Left colon (tissue), 2 donors: ENCODE measurements at regions not wholly inside any gene's neighbourhood (a gene's known extent, or its start where the extent isn't known, plus 50 kb on each side); places are given as distances from the start of the nearest gene placed in this dataset.

ENCODE experiments used
- ATAC-seq: fragments of 200-7000 bp; cut with Tn5 transposase; one replicate; pipeline ENCODE4 v1.9.1; 2020; ENCODE audit warnings: mild to moderate bottlenecking, moderate library complexity
- DNase-seq, 2 donors: peaks; one replicate each; pipeline ENCODE4 v3.0.0-alpha.2; 2020
- intact Hi-C, 2 donors: fragments of 100-400 bp; cut with DNase I in 1 of 2; cut with micrococcal nuclease in 1 of 2; formaldehyde crosslinking; loops; one replicate each; pipeline versions ENCODE4 v1.11.2 to v1.14.0; 2022; cut with DNase I, micrococcal nuclease
- donor health status: DM: no; HTN: no; CAD: no.
- donor health status: DM: yes; HTN: yes; CAD: no.

GRCh38 chr10:89873055-89873454 lies 171.7 kb downstream of the KIF20B start:
- DNase-seq (no peak), ATAC-seq (no peak)
- intact Hi-C loops = no loop called here

GRCh38 chr10:89875557-89875956 lies 174.2 kb downstream of the KIF20B start:
- intact Hi-C loops = no loop called here
- DNase-seq = no peak
- ATAC-seq = no peak

- ATAC-seq (no peak), DNase-seq (no peak)
- intact Hi-C loops = no loop called here
Observed at GRCh38 chr10:89879121-89879520, 177.7 kb downstream of the KIF20B start.

- intact Hi-C loops = no loop called here
- DNase-seq (no peak), ATAC-seq (no peak)
Observed at GRCh38 chr10:89887406-89887805, 186.0 kb downstream of the KIF20B start.

GRCh38 chr10:89887830-89888229 lies 186.4 kb downstream of the KIF20B start:
- DNase-seq = peak in 1 of 2 donors; percentile 8
- intact Hi-C loops = no loop called here
- ATAC-seq = no peak

GRCh38 chr10:89888321-89889070 lies 187.1 kb downstream of the KIF20B start:
- intact Hi-C loops = no loop called here
- DNase-seq (no peak), ATAC-seq (no peak)

GRCh38 chr10:89889606-89890005 lies 188.2 kb downstream of the KIF20B start:
- no peak for ATAC-seq
- intact Hi-C loops = no loop called here

GRCh38 chr10:89891006-89891535 lies 189.7 kb downstream of the KIF20B start:
- DNase-seq = no peak
- no peak for ATAC-seq
- intact Hi-C loops = no loop called here

More at GRCh38 chr10:89889606-89890005, 188.2 kb downstream of the KIF20B start:
- DNase-seq = no peak

- intact Hi-C loops = no loop called here
- DNase-seq = no peak
- ATAC-seq = no peak
Observed at GRCh38 chr10:89894051-89894450, 192.7 kb downstream of the KIF20B start.

GRCh38 chr10:89900554-89900953 lies 199.2 kb downstream of the KIF20B start:
- intact Hi-C loops = no loop called here
- ATAC-seq (no peak), DNase-seq (no peak)

GRCh38 chr10:89901895-89902294 lies 200.5 kb downstream of the KIF20B start:
- ATAC-seq (no peak), DNase-seq (no peak)
- intact Hi-C loops = no loop called here

GRCh38 chr10:89904755-89905154 lies 203.4 kb downstream of the KIF20B start:
- intact Hi-C loops = no loop called here
- no peak for ATAC-seq

GRCh38 chr10:89909752-89910151 lies 208.4 kb downstream of the KIF20B start:
- ATAC-seq (no peak), DNase-seq (no peak)
- intact Hi-C loops = no loop called here

More at GRCh38 chr10:89904755-89905154, 203.4 kb downstream of the KIF20B start:
- DNase-seq = no peak

GRCh38 chr10:89915021-89915420 lies 213.6 kb downstream of the KIF20B start:
- DNase-seq (no peak), ATAC-seq (no peak)
- intact Hi-C loops = no loop called here

GRCh38 chr10:89915968-89916367 lies 214.6 kb downstream of the KIF20B start:
- intact Hi-C loops = no loop called here
- ATAC-seq = no peak
- DNase-seq = no peak

GRCh38 chr10:89916468-89917215 lies 215.3 kb downstream of the KIF20B start:
- intact Hi-C loops = no loop called here
- ATAC-seq = no peak
- no peak for DNase-seq

- DNase-seq (no peak), ATAC-seq (no peak)
- intact Hi-C loops = no loop called here
Observed at GRCh38 chr10:89921403-89921802, 220.0 kb downstream of the KIF20B start.

GRCh38 chr10:89923661-89924060 lies 222.3 kb downstream of the KIF20B start:
- intact Hi-C loops = no loop called here
- no peak for DNase-seq
- no peak for ATAC-seq

- intact Hi-C loops = no loop called here
- DNase-seq (no peak), ATAC-seq (no peak)
Observed at GRCh38 chr10:89924261-89924660, 222.9 kb downstream of the KIF20B start.

GRCh38 chr10:89926736-89927135 lies 225.3 kb downstream of the KIF20B start:
- ATAC-seq (no peak), DNase-seq (no peak)
- intact Hi-C loops = no loop called here
